GM12892 (cell line): ENCODE measurements at regions not wholly inside any gene's neighbourhood (a gene's known extent, or its start where the extent isn't known, plus 50 kb on each side); places are given as distances from the start of the nearest gene placed in this dataset.

Experiments
- POLR2A ChIP-seq: IDR thresholded peaks from 2 replicates; pipeline ENCODE4 v1.6.1; 2011; ENCODE audit warnings: low read depth, low read length, control low read depth
- POLR2AphosphoS5 ChIP-seq: IDR thresholded peaks from 2 replicates; pipeline ENCODE4 v1.6.1; 2011; ENCODE audit warnings: low read depth, low read length, control low read depth
- TAF1 ChIP-seq: IDR thresholded peaks from 2 replicates; pipeline ENCODE4 v1.6.1; 2011; ENCODE audit warnings: low read depth, mild to moderate bottlenecking, control low read depth, low read length, borderline replicate concordance

DNA sequence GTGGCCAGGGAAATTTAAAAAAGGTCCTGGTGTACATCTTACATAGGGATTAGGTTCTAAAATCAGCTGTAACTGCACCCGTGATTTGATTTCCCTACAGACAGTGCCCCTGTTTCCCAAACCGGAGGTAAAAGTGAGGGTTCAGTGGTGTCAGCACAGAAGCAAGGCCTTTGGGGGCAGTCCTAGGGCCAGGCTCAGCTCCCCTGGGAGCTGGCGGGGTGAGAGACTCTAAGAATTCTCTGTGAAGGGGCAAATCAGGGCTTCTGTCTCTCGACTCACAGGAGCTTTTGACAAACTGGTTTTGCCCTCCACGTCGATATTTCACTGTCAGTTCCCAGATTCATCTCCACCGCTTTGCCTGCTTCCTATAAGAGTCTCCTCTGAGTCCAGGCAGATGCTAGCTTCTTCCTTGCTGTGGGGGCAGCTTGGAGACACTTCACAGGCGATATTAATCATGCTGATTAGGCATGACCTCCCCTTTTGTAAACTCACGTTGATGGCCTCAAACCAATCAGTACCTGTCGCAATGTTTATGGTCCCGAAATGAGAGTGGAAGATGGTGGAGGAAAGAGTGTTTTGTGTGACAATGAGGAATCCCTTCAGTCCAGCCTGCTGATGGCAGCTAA is 234.2 kb upstream of the TOX3 start:
- no peak for TF ChIP-seq POLR2A
- no peak for TF ChIP-seq POLR2AphosphoS5
- no peak for TF ChIP-seq TAF1
